HG03575 (cell line): ENCODE measurements at regions not wholly inside any gene's neighbourhood (a gene's known extent, or its start where the extent isn't known, plus 50 kb on each side); places are given as distances from the start of the nearest gene placed in this dataset.

Source experiments
- ATAC-seq: cut with Tn5 transposase; IDR thresholded peaks from one replicate; pipeline ENCODE4 v1.9.1; 2021; ENCODE audit not compliant: unreplicated experiment, insufficient number of reproducible peaks, low FRiP score; ENCODE audit errors: extremely low read depth

DNA sequence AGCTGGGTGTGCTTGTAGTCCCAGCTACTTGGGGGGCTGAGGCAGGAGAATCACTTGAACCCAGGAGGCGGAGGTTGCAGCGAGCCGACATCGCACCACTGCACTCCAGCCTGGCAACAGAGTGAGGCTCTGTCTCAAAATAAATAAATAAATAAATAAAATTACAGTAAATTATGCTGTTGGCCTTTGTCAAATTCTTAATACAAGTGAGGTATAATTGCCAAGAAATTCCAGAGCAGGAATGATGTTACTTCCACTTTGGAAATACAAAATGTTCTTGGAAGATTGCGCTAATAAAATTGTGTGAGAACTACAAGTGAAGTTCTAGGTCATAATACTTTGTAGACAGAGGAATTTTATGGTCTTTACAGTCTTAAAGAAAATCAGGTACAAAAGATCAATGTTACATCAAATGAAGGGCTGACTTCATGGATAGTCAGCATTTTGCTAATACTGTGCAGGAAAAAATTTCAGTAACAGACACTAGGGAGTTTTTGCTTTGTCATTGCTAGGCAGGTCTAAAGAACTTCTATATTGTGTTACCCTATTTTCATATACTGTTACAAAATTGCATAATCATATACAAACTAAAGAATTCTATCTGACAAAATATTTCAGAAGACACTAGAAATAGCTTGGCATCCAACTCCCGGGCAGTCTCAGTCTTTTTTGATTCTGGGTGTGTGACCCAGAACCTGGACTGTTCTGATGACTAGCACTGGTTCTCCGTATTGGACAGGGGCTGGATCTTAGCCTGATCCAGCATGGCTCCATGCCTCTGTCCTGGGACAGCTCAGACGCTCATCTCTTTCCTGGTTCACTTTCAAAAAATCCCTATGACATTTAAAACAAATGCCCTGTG, 76.0 kb upstream of the STK17B start:
- no peak for ATAC-seq

DNA sequence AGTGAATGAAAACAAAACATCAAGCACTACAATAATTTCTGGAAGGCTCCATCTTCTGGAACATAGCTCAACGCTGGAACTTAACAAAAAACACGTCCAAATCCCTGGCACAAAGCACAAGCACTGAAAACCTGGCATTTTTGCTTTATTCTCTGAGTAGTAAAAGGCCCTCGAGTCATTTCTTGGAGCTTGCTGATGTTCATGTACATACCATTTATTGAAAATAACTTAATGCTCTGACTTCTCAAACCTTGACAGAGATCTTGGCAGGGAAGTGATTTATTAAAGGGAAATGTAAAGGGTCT, 76.5 kb upstream of the STK17B start:
- ATAC-seq, result no peak

DNA sequence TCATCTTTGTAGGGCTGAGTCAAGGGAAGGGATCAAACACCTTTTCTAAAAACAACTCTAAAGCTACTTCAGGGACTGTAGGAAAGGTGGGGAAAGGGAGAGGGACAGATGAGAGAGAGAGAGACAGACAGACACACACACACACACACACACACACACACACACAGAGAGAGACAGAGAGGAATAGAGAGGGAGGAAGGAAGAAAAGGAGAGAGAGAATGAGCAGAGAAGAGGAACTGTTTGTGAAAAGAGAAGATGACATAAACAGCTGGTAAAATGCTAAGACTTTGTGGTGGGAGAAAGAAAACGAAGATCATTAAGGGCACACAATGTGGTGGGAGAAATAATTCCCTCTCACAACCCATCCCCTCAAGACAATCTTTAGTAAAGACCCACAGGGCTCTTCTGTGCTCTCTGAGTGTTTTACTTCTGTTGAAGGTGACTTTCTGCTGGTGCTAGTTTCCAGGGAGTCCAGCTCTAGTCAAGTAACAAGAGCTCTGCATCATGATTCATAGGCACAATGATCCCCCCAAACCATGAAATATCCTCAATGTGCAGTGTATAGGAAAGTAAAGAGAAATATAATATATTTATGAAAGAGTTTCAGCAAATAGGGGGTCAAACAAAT, 77.2 kb upstream of the STK17B start:
- no peak for ATAC-seq

DNA sequence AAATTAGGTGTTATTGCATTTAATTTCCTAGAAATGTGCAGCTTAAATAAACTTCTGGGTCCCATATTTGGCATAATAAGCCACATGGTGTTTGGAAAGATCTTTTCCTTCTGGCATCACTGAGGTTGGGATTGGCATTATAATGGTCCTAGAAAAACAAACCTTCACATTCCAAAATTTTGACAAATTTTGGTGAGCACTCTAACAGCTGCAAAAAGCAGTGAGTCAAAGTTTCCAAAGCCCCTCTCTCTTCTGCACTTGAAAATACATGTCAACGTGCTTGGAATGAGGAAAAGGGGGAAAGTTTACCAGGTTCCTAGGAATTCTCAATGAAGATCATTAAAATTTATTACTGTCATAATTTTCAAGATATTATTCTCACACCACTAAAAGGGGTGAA, 77.8 kb upstream of the STK17B start:
- ATAC-seq, result no peak

DNA sequence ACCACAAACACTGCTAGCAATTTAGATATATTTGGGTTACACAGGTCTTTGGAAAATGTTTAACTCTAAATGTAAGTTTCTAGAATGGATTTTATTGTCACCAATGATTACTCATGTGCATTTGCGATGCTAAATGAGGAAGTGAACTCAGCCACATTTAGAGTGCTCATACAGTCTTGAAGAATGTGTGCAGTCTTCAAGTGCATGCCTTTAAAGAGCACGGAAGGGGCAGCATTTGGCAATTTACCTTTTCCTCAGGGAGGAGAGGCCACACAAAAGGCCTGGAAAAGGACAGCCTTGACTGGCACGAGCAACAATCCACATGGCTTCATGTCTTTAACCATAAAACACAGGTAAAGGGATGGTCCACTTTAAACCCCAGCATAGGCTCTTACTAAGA, 78.5 kb upstream of the STK17B start:
- peak; percentile 61 for ATAC-seq

DNA sequence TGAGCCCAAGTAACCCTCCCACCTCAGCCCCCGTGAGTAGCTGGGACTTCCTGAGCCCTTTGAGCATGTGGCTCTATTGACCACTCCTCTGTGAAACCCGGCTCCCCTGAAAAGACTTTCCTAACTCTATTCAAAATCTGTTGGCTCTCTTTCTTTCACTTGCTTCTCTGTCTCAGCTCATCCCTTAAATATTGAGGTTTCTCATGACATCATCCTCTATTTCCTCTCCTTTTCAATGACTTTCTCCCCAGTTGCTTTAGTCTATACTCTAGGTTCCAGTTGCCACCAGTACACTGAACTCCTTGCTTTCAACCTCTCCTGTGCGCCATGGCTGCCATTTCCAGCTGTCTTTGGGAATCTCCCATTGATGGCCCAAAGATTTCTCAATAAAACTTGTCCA, 79.8 kb upstream of the STK17B start:
- no peak for ATAC-seq

DNA sequence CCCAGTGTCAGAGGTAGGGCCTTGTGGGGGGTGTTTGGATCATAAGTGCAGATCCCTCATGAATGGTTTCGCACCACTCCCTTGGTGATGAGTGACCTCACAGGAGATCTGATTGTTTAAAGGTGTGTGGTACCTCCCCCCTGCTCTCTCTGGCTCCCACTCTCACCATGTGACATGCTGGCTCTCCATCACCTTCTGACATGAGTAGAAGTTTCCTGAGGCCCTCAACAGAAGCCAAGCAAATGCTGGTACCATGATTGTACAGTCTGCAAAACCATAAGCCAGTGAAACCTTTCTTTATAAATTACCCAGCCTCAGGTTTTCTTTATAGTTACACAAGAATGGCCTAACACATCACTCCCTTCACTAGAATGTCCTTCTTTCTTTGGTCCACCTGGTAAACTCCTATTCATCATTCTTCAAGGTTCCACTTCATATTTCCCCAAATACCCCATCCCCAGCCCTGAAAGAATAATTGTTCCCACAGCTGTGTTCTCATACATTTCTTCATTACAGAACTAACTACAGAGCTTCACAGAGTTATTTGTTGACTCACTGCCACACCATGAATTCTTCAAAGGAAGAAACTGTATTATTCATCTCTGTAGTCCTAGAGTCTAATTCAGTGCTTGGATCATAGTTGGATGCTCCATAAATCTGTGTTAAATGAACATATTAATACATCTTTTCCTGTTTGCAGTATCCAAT, 81.2 kb upstream of the STK17B start:
- no peak for ATAC-seq

DNA sequence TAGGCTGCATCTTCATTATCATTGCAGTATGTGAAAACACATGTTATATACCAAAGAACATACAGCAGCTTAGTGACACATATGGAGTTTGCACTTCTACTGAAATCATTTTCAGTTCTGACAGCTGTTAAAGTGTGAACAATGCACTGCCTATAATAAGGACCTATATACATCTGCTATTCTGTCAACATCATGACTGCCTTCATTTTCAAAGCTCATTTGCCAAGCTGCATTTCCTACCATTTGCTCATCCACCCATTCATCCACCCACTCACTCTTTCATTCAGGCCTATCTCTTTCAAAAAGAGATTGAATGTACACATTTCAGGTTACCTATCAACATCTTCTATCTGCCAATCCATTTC, 81.7 kb upstream of the STK17B start:
- ATAC-seq, result no peak

DNA sequence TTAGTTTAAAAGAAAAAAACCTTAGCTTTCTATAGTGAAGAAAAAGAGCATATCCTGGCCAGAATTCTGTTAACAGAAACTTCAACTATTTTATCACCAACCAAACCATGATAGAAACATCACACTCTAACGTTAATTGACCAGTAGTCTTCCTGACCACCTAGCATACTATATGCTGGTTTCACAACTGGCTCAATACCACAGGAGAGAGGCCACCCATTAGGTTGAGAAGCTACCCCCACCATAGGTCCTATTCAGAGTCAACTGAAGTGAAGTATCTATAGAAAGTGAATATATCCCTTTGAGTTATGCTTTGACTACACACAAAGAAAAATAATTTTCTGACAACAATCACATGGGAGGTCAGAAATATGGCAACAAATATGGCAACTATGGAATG, 85.2 kb upstream of the STK17B start:
- no peak for ATAC-seq

DNA sequence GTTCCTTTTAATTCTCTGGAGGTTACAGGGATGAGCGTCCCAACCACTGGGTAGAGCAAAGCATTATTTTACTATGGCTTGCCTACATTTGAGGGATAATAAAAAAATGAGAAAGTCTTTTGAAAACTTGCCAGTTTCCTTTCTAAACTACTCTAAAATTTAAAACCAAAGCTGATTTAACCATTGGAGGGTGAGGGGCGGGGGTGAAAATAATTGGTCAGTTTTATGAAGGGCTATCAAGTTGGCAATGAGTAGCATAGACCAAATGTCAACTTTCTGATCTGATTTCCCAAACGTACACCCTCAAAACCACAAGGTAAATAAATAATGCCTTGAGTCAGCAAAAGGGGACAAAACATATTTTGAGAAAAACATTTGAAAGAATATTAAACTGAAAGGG, 85.7 kb upstream of the STK17B start:
- ATAC-seq, result no peak

DNA sequence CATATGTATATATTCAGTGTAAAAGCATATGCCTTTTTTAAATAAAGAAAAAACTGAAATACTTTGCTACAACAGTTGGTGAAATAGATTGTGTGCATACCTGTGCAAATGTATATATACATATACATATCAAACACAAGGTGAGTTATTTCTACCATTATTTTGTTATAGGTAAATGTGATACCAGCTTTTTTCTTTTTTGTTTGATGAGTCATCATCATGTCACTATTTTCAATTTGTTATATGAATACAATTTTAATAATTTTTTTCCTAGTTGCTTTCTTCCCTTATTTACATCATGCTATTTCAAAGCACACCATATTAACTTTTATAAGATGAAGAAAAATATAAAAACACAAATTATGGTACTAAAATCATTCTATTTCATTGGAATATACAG, 87.0 kb upstream of the STK17B start:
- no peak for ATAC-seq

DNA sequence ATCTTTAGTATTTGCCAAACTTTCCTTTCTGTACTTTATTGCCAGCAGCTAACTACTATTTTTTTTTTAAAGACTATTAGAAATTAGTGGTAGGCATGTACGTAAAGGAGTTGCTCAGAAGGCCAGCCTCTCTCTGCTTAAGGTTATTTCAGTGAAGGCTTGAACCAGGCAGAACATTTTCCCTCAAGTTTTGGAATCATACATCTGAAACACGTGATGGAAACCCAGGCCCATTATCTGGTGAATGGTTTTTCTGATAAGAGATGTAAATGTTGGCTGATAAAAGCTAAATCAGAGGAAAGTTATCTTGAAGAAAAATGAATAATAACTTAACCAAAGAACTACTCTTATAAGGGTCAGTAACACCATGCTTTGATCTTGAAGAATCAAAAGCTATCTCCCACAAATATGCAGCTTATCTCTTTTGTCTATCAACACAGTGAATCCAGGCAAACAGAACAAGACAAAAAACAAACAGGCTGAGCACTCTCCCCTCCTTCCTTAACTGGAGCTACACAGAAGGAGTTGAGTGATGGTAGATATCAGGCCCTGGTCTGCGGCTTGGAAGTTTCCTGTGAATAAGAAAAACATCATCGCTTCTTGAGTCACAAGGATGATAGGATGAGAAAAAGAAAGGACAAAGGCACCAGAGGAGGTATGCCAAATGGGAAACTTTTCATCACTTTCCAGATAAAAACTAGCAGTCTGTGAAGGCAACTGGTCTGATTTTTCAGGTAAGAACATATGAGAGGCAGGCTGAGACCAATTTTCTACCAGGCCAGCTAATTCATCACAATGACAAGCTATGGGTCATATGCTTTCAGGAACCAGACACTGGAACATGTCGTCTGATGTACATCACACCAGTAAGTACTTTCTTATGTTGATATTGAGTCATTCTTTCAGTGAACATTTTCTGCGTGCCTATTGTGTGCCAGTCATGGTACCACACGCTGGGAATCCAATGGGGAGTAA, 88.4 kb upstream of the STK17B start:
- no peak for ATAC-seq

DNA sequence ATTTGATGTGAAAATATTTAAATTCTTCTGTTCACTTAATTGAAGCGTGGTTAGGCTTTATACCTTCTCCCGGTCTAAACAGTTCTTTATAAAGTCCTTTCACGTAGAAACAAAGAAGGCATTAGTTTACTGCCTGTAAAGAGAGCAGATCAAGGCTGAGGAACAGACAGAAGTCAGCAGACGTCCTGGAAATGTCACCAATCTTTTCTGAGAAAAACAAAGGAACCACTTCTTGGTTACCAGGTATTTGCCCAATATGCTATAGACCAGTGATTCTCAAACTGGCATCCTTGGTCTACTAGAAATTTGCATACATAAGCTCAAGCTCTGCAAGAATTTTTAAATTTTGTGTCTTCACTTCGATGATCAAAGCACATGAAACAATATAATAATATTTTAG, 89.2 kb upstream of the STK17B start:
- no peak for ATAC-seq

DNA sequence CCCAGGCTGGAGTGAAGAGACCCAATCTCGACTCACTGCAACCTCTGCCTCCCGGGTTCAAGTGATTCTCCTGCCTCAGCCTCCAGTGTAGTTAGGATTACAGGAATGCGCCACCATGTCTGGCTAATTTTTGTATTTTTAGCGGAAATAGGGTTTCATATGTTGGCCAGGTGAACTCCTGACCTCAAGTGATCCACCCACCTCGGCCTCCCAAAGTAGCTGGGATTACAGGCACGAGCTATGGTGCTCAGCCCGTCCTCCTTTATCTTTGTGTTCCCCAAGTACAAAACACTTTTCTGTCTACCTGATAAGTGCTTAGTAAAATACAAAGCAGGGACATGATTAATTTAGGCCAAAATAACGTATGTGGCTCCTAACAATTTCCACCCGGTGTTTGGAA, 91.2 kb upstream of the STK17B start:
- no peak for ATAC-seq

DNA sequence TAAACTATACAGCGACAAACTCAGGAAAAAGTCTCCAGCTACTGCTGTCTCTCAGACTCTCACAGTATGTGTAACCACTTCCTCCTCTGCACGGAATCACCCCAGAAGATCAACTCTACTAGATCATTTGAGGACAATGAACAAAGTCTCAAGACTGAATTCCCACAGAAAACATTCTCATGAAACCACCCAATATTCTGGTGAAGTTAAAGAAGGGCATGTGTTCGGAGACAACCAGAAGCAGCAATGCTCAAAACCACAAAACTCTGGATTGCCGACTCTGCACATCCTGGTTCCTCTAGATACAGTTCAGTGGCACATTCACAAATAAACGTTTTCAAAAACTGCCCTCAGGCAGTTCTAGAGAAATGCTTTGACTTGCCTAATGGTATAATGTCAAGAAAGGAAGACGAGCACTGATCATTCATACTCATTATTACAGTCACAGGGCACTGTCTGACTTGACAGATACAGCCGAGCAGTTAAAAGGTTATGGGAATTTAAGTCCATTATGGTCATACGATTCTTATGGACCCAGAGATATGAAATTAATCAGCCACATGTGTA, 91.9 kb upstream of the STK17B start:
- ATAC-seq, result peak; percentile 76

DNA sequence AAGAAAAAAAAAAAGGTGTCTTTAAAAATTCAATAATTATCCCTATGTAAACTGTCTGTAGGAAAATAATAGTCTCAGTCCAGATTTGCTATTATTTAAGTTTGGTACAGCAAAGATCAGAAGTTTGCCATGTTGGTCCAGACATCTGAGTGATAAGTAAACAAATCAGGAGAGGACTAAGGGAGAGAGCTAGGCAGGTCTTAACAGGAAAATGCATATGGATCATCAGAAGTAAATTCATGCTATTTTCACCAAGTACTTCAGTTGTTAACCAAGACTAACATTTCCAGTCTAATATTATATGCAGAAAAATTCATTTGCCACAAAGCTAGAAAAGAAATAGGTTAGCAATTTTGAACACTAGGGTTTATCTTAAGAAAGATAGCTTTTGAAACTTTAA, 95.0 kb upstream of the STK17B start:
- ATAC-seq, result no peak

DNA sequence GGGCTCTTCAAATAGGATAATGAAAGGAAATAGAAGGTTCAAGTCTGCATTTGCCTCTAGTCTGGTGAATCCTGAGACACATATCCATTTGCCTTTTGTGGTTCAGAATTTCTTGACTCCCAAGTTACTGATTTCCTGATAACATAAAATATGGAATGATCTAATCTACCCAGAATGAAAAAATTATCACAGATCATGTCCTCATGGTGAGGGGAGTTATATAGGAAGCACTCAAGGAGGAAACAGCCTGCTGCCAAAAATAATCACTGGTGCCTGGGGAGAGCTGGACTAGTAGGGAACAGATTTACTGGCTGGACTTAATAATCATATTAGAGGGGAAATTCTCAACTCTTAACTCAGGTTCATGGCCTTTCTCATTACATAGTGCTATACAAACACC, 95.5 kb upstream of the STK17B start:
- ATAC-seq, result no peak

DNA sequence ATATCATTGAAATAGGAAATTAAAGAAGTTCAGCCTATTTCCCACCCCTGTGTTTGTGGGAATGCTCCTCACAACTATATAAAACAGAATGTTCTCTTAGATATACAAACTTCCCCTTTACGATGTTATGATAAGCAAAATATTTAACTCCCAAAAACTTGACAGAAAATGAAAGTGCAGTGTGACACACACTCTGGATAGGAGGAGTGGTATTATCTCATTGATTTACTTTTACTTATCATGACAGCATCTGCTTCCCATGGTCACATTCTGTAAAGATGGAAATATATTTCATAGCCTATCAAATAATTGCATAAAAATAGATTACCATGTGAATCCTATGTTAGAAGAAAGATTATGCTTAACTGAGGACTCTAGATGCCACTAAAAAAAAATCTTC, 96.6 kb upstream of the STK17B start:
- no peak for ATAC-seq
